Epithelial cell of proximal tubule (primary cell): ENCODE measurements at regions not wholly inside any gene's neighbourhood (a gene's known extent, or its start where the extent isn't known, plus 50 kb on each side); places are given as distances from the start of the nearest gene placed in this dataset.

ENCODE experiments used
- DNase-seq: peaks from one replicate; pipeline ENCODE4 v3.0.0-alpha.2; 2011; ENCODE audit warnings: low read depth
- H3K4me3 ChIP-seq: 2 replicates; pipeline ENCODE4 v1.5.1; 2011; ENCODE audit warnings: low read depth, mild to moderate bottlenecking, low read length
- TF ChIP-seq, protein P1 (sequence below): conservative IDR thresholded peaks from 2 replicates; pipeline ENCODE4 v1.5.1; 2012; ENCODE audit warnings: low read depth, mild to moderate bottlenecking, low read length

DNA sequence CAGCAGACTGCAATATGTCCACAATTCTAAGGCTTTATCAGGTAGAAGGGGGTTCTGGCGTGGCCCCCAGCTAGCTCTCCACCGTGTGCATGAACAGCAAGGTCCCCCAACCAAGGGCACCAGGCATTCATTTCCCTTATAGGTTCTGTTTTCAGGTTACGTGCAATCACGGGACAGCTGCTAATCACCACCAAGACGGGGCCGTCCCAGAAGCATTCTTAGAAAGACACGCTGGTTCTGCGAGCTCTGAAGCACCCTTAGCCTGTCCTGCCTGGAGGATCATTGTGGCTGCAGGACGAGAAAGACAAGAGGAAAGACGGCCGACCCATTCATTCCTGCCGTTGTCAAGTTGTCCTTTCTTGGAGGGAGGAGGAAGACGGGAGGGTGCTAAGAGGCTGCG, 302.9 kb downstream of the SOX9 start:
- TF ChIP-seq, protein P1, sequence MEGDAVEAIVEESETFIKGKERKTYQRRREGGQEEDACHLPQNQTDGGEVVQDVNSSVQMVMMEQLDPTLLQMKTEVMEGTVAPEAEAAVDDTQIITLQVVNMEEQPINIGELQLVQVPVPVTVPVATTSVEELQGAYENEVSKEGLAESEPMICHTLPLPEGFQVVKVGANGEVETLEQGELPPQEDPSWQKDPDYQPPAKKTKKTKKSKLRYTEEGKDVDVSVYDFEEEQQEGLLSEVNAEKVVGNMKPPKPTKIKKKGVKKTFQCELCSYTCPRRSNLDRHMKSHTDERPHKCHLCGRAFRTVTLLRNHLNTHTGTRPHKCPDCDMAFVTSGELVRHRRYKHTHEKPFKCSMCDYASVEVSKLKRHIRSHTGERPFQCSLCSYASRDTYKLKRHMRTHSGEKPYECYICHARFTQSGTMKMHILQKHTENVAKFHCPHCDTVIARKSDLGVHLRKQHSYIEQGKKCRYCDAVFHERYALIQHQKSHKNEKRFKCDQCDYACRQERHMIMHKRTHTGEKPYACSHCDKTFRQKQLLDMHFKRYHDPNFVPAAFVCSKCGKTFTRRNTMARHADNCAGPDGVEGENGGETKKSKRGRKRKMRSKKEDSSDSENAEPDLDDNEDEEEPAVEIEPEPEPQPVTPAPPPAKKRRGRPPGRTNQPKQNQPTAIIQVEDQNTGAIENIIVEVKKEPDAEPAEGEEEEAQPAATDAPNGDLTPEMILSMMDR, result no peak
- DNase-seq, result no peak
- H3K4me3 ChIP-seq, result no peak overlapping the region

DNA sequence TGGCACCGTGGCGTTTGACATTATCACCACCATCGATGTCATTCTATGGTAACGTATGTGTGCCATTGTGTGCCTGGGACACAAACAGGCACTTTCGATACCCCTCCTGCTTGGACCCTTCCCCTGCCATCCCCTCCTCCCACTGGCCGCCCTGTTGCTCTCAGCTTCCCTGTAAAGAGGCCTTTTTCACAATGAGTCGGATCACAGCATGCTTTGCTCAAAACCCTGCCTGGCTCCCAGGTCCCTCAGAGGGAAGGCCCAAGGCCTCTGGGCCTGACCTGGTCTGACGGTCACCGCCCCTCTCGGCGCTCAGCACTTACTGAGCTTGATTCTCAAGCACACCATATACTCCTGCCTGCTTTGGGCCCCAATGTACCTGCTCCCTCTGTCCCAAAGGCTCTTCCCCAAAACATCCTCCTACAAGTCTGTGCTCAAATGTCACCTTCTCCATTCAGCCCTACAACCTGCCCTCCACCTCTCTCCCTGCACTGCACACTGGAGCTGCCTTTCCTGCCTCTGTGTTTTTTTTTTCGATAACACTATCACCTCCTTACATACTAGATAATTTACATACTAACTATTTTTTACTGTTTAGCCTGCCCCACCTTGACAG, 303.8 kb downstream of the SOX9 start:
- TF ChIP-seq, protein P1, result no peak
- no peak overlapping the region for H3K4me3 ChIP-seq
- DNase-seq, result no peak

DNA sequence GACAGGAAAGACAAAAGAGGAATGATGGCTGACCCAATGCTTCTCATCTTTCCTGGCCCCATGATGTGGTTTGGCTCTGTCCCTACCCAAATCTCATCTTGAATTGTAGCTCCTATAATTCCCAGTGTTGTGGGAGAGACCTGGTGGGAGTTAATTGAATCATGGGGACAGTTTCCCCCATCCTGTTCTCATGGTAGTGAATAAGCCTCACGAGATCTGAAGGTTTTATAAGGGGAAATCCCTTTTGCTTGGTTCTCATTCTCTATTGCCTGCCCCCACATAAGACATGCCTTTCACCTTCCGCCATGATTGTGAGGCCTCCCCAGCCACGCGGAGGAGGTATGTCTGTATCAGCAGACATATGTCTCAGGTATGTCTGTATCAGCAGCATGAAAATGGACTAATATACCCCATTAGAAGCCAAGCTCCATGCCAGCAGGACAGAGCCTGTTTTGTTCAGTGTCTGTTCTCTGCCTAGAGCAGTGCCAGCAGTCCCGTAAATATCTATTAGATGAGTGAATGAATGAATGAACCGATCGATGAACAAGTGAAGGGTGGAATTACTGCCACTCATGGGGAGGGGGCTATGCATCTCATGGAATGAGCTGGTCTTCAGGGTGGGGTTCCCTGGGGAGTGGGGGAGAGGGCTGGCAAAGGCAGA, 304.4 kb downstream of the SOX9 start:
- TF ChIP-seq, protein P1, result no peak
- no peak overlapping the region for H3K4me3 ChIP-seq
- no peak for DNase-seq

DNA sequence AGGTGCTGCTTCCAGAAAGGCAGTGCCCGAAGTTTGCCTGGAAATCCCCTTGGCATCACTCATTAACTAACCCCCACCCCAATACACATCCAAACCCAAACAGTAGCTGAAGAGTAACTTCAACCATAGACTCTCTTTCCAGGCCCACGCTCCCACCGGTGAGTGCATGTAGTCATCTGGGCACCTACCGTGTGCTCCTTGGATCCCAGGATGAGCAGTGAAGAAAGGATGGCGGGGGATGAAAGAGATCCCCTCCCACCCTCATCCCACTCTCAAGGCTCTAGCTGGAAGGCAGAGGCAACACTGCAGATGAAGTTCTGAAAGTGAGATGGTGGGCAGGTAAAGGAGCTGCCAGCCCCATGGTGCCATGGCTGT, 305.0 kb downstream of the SOX9 start:
- no peak overlapping the region for H3K4me3 ChIP-seq
- TF ChIP-seq, protein P1, result no peak
- DNase-seq, result no peak

DNA sequence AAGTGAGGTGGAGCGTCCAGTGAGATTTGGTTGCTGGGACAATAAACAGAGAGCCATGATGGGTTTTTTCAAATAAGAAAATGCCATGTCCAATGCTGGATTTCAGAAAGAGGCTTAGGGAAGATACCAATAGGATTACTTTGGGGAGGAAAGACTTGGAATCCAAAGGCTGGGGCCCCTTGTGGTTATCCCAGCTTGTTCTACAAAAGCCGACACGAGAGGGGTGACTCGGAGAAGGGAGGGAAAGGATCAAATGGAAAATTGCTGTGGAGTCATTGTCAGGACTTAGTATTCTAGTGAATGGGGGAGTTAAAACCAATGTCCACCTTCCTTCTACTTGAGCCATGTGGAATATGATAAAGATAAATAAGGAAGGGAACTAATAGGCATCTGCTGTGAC, 305.5 kb downstream of the SOX9 start:
- H3K4me3 ChIP-seq, result no peak overlapping the region
- DNase-seq, result no peak
- TF ChIP-seq, protein P1, result no peak

DNA sequence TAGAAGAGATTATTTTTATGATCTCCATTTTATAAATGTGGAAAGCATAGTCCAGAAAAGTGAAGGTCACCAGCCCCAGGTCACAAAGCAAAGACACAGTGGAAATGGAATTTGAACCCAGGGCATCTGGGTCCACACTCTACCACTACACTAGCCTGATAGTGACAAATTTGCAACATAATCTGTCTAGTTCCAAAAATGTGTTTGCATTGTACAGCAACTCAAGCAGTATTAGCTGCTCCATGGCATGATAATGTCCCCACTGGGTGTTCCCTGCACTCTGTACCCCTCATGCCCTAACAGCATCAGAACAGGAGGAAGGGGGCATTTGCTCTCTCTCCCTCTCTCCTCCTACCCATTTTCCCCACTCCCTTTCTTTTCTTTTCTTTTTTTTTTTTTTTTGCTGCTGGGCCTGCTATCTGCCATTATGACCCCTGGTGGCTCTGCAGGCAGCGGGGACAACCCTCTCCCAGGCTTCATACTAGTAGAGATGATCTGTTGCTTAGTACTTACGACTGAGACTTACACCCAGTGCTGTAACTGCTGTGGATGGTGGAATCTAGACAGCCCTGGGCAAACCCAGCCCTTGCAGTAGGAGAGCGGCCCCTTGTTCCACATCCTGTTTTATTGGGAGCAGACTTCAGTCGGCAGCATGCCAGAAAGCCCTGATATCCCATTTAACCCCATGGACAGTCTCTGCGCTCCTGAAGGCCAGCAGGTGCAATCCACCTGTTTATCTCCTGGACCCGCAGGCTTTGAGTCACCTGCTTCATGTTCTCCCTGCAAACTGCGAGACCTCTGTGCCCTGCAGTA, 306.3 kb downstream of the SOX9 start:
- H3K4me3 ChIP-seq, result no peak overlapping the region
- DNase-seq, result no peak
- TF ChIP-seq, protein P1, result peak; percentile 25
